Stimulated activated CD8-positive, alpha-beta memory T cell treated with anti-CD3 and anti-CD28 coated beads, Interleukin-4, amount 100 ng/mL, for 24 hours (primary cell): ENCODE measurements at regions not wholly inside any gene's neighbourhood (a gene's known extent, or its start where the extent isn't known, plus 50 kb on each side); places are given as distances from the start of the nearest gene placed in this dataset.

Experiments used
- DNase-seq: peaks from one replicate; pipeline ENCODE4 v3.0.0-alpha.2; 2020; ENCODE audit warnings: low read depth

- no peak for DNase-seq
These were observed 131.3 kb downstream of the INHBB start for GRCh38 chr2:120477198-120477597.

DNA sequence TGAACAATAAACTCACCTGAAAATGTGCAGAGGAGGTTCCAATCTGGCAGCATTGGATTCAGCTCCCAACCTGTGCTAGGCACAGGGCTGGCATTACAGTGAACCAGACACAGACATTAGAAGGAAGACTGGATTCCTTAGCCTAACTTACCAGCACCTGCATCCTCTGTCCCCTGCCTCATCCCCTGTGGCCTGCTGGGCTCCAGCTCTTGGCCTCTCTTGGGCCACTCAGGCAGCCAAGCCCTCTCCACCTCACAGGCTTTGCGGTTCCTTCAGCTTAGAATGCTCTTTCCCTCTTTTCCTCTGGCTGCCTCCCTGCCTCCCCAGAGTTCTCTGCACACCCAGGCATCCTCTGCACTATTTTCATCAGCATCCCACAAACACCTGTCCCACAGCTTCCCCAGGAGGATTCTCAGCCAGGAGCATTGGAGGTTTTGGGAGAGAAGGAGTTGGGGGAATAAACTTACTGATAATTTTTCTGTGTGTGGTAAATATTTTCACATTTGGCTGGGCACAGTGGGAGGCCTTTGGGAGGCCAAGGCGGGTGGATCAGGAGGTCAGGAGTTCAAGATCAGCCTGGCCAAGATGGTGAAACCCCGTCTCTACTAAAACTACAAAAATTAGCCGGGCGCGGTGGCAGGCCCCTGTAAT lies 132.0 kb downstream of the INHBB start:
- DNase-seq = no peak

- no peak for DNase-seq
These were observed 134.5 kb downstream of the INHBB start for GRCh38 chr2:120480346-120480902.

DNA sequence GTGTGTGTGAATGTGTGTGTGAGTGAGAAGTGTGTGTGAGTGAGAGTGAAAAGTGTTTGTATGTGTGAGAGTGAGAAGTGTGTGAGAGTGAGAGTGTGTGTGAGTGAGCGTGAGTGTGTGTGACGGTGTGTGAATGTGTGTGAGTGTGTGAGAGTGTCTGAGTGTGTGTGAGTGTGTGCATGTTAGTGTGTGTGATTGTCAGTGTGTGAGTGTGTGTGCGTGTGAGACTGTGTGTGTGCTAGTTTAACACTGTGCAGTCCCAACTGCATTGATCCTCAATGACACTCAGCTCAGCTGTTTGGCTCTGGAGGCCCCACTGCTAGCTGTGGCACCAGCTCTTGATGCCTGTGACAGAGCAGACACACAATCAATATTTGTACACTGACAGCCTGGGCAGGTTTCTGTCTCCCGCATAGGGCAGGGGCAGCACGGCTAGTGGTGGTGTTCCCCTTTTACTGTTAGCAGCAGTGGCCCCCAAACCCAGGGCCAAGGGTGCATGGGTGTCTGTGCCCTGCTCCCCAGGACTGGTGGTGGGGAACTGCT lies 135.0 kb downstream of the INHBB start:
- DNase-seq = no peak

- DNase-seq = no peak
These were observed 135.7 kb downstream of the INHBB start for GRCh38 chr2:120481446-120482194.

- no peak for DNase-seq
These were observed 136.4 kb downstream of the INHBB start for GRCh38 chr2:120482334-120482733.

DNA sequence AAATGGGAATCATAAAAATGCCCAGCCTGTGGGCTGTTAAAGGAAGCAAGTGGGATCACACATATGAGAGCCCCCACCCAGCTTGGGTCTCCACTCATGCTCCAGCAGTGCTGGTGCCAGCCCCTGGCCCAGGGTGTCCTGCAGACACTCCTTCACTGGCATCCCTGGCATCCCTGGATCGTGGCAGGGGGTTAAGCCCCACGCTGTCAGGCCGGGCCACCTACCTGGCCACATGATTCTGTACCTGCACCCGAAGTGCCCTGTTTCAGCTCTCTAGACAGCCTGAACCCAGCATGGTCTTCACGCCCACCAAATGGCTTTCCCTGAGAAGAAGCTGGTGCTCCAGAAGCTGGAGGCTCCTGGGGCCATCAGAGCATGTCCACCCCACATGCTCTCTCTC lies 137.4 kb downstream of the INHBB start:
- DNase-seq = no peak

DNA sequence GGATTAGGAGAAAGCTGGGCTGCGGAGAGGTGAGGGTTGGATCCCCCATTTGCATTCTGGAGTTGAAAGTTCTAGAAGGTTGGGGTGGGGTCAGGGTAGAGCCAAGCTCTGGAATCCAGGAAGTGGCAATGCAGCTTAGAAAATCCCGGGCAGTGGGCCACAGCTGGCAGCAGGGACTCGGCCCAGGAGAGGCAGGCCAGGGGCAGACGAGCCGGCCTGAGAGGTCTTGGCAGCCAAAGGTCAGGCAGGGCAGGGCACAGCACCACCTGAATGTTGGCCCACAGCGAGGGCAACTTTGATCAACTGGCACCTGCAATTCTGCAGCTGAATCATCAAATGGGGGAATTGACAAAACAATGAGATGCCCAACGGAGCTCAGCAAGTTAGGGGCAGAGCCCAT lies 139.2 kb downstream of the INHBB start:
- DNase-seq = no peak

DNA sequence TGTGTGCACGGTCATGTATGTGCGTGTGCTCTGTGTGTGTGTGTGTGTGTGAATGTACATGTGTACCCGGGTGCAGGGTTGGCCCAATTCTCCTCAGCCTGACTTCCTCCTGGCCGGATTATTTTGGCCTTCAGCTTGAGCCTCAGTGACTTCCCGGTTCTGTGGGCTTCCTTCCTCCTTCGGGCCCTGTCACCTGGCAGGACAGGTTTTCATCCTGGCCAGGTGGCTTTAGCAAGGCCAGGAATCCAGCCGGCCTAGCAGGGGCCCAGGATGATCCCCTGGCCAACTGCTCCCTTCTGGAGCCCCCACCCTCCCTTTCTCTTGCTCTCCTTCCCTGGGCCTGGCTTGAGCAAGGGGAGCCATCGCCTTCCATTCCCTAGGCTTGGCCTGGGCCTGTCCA lies 140.5 kb downstream of the INHBB start:
- no peak for DNase-seq

DNA sequence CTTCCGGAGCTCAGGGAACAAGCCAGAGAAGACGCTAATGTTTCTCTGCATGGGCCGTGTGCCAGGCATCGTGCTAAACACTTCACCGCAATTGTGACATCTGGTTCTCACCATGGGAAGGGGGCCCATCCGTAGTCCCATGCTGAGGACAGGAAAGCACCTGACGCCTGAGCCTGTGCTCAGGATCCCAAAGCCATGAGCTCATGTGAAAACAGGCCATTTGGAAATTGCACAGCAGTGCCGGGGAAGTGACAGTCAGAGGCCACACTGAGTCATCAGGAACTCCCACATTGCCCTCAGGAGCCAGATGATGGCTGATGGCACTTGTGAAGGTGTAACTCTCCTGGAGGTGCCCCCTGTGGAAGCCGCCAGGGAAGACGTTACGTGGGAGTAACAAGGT lies 141.0 kb downstream of the INHBB start:
- DNase-seq = no peak

DNA sequence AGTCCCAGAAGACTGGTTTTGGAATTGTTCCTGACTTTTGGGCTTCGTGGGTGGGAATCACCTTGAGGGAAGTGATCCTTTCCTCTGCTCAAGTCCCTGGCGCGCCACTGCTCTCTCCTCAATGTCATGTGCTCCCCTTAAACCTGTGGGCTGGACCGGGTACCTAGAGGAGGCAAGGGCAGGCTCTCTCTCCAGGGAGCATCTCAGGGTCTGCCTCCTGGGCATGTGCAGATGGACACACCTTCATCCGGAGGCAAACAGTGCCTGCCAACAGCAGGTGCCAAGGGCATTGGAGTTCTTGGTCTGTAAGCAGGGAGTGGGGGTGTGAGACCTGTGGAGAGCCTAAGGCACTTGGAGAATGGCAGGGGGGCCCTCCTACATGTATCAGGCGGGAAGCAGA lies 142.6 kb downstream of the INHBB start:
- DNase-seq = no peak

GRCh38 chr2:120489023-120489422 lies 143.1 kb downstream of the INHBB start:
- DNase-seq = no peak

- DNase-seq = no peak
These were observed 144.3 kb downstream of the INHBB start for GRCh38 chr2:120490091-120490798.

- no peak for DNase-seq
These were observed 145.2 kb downstream of the INHBB start for GRCh38 chr2:120491111-120491625.

DNA sequence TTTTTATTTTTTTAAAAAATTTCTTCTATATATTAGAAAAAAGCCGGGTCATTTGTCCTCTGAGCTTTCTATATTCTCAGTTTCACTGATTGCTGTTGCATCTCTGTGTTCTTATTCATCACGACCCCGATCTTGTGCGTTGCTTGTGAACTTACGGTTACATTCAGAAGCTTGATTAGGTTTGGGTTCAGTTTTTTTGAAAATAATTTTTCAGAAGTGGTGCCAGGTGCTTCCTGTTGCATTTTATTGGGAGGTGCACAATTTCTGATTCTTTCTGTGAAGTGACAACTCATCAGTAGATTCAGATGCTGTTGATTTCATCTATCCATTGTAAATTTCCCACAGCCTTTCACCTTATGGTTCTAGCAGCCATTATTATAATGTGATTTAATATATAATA lies 147.3 kb downstream of the INHBB start:
- DNase-seq = no peak

GRCh38 chr2:120494446-120494845 lies 148.5 kb downstream of the INHBB start:
- DNase-seq = no peak

- no peak for DNase-seq
These were observed 149.7 kb downstream of the INHBB start for GRCh38 chr2:120495586-120495985.

GRCh38 chr2:120496235-120496634 lies 150.3 kb downstream of the INHBB start:
- no peak for DNase-seq

DNA sequence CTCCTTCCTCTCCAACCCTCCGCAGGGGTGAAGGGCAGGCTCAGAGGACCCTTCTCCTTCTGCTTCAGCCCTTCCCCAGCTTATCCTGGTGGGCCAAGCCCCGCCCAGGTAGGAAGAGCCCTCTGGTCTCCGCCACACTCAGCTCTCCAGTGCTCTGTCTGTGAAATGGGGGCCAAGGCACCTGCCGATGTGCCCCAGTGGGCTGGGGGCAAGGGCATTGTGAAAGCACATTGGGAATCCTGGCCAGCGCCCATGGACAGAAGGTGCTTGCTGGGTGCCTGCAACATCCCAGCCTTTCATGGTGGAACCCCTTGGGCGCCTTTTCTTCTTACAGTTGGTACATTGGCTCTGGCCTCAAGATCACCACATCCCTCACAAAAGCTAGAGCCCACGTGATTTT lies 150.8 kb downstream of the INHBB start:
- DNase-seq = no peak

- no peak for DNase-seq
These were observed 151.5 kb downstream of the INHBB start for GRCh38 chr2:120497261-120497977.

- no peak for DNase-seq
These were observed 152.2 kb downstream of the INHBB start for GRCh38 chr2:120498121-120498520.
